GM12878 (cell line): ENCODE measurements at regions not wholly inside any gene's neighbourhood (a gene's known extent, or its start where the extent isn't known, plus 50 kb on each side); places are given as distances from the start of the nearest gene placed in this dataset.

ENCODE experiments used
- ATAC-seq: fragments of 200-7000 bp; cut with Tn5 transposase; 3 replicates; pipeline ENCODE4 v1.9.1; 2020; ENCODE audit warnings: mild to moderate bottlenecking, moderate library complexity
- BruUV-seq: library from RNA; stranded (reverse); fragments of 400-500 nt; replicated peaks from 2 replicates; lab custom pipeline; 2021; lab: Mats Ljungman, UMichigan
- CTCF ChIA-PET: fragments of 300-600 bp; sonication (Branson Sonifier 250); formaldehyde crosslinking; extraction: SDS; loops from one replicate; lab custom pipeline; 2021; ENCODE audit warnings: inconsistent platforms; lab: Yijun Ruan, JAX
- POLR2A ChIA-PET: fragments of 350-600 bp; formaldehyde crosslinking; extraction: SDS; loops from one replicate; lab custom pipeline; 2021; ENCODE audit warnings: inconsistent platforms; lab: Charles Lee
- RAD21 ChIA-PET: fragments of 300-600 bp; sonication (Branson Sonifier 250); formaldehyde crosslinking; loops from one replicate; lab custom pipeline; 2023; ENCODE audit warnings: antibody characterized with exemption; ENCODE audit not compliant: unreplicated experiment; lab: Charles Lee
- SMC1A ChIA-PET: fragments of 300-600 bp; sonication (Branson Sonifier 250); formaldehyde crosslinking; loops from one replicate; lab custom pipeline; 2023; ENCODE audit not compliant: unreplicated experiment, uncharacterized antibody; lab: Charles Lee
- DNase-seq: peaks from one replicate; pipeline ENCODE4 v3.0.0-alpha.2; 2011; ENCODE audit warnings: low read depth, low spot score
- FAIRE-seq: peaks from 3 replicates; lab custom pipeline; 2011; peaks lifted over from hg19 to GRCh38; lab: Jason Lieb, UNC
- H2AFZ ChIP-seq: 2 replicates; pipeline ENCODE4 v1.6.0; 2011; ENCODE audit warnings: low read depth, low read length, control low read depth; ENCODE audit not compliant: control insufficient read depth
- H3K27ac ChIP-seq: 2 replicates; pipeline ENCODE4 v1.5.1; 2011; ENCODE audit warnings: control low read depth; ENCODE audit not compliant: control insufficient read depth, insufficient read depth
- H3K27me3 ChIP-seq, 2 experiments: replicated peaks in 1 of 2; 2 replicates each; pipeline versions ENCODE4 v1.6.0 to v1.6.1; 2011; ENCODE audit warnings: low read length in 1 of 2; ENCODE audit not compliant: control insufficient read depth in 2 of 2, insufficient read depth in 2 of 2
- H3K36me3 ChIP-seq, 2 experiments: 2 replicates each; pipeline ENCODE4 v1.5.1; 2011; ENCODE audit warnings: low read length in 1 of 2; ENCODE audit not compliant: control insufficient read depth in 2 of 2, insufficient read depth in 2 of 2
- H3K4me1 ChIP-seq: 2 replicates; pipeline ENCODE4 v1.6.1; 2011; ENCODE audit warnings: mild to moderate bottlenecking, low read length, moderate library complexity, mixed read lengths; ENCODE audit not compliant: control insufficient read depth, insufficient read depth
- H3K4me2 ChIP-seq: 2 replicates; pipeline ENCODE4 v1.6.0; 2011; ENCODE audit warnings: control low read depth; ENCODE audit not compliant: control insufficient read depth, insufficient read depth
- H3K4me3 ChIP-seq: fragments of 200-600 bp; sonication (generic); 2 replicates; pipeline ENCODE4 v1.5.1; 2016
- H3K79me2 ChIP-seq: 2 replicates; pipeline ENCODE4 v1.6.0; 2011; ENCODE audit warnings: low read length; ENCODE audit not compliant: control insufficient read depth, insufficient read depth
- H3K9ac ChIP-seq: 2 replicates; pipeline ENCODE4 v1.8.0; 2011; ENCODE audit warnings: low read length, control low read depth, mixed read lengths; ENCODE audit not compliant: control insufficient read depth, insufficient read depth
- H3K9me3 ChIP-seq: replicated peaks from 3 replicates; pipeline ENCODE4 v1.5.1; 2011; ENCODE audit warnings: mild to moderate bottlenecking, low read length; ENCODE audit not compliant: control insufficient read depth, insufficient read depth
- H4K20me1 ChIP-seq: 2 replicates; pipeline ENCODE4 v1.6.0; 2011; ENCODE audit not compliant: control insufficient read depth, insufficient read depth
- BCL11A ChIP-seq: IDR thresholded peaks from 2 replicates; pipeline ENCODE4 v1.6.1; 2011; ENCODE audit warnings: low read depth, low read length
- ZNF687 ChIP-seq: fragments of 450-650 bp; IDR thresholded peaks from 2 replicates; pipeline ENCODE4 v1.6.1; 2017; ENCODE audit warnings: mild to moderate bottlenecking, moderate library complexity
- WGBS: methylation state at CpG from one replicate; pipeline ENCODE4 v1.1.6; 2016; ENCODE audit warnings: low lambda C conversion rate; ENCODE audit not compliant: insufficient replicate concordance, insufficient coverage; ENCODE audit errors: missing lambda C conversion rate; 5-methylcytosine and 5-hydroxymethylcytosine counted together
- in situ Hi-C: fragments of 300-500 bp; cut with MboI; formaldehyde crosslinking; loops from 9 replicates; pipeline ENCODE4 v1.14.3; 2018; ENCODE audit warnings: mixed read lengths
- intact Hi-C: fragments of 100-400 bp; cut with micrococcal nuclease; formaldehyde crosslinking; loops from one replicate; pipeline ENCODE4 v1.14.2; 2022; ENCODE audit not compliant: unreplicated experiment

- Histone ChIP-seq H3K4me2 (no peak overlapping the region), H4K20me1 (no peaks in the 10 kb centered on the region), H3K4me1 (no peaks in the 10 kb centered on the region), H3K27me3 (no peaks in the 10 kb centered on the region), H3K4me3 (no peak overlapping the region), H3K27ac (no peak overlapping the region), H3K9me3 (no peaks in the 10 kb centered on the region), H3K36me3 (no peaks in the 10 kb centered on the region), H3K79me2 (no peaks in the 10 kb centered on the region), H2AFZ (no peak overlapping the region), H3K9ac (no peak overlapping the region)
- POLR2A ChIA-PET = no interaction called here
- DNase-seq (no peak), FAIRE-seq (no peak), ATAC-seq (no peak)
- no peak for TF ChIP-seq ZNF687
- TF ChIP-seq BCL11A = no peak
- RAD21 ChIA-PET = no interaction called here
- CTCF ChIA-PET = no interaction called here
- no TSS peak for BruUV-seq
- 40% methylated on average over 10 of the region's 10 CpGs for WGBS
- SMC1A ChIA-PET = no interaction called here
- in situ Hi-C loops = no loop called here
- intact Hi-C loops = no loop called here
Measured at GRCh38 chr12:30016540-30017055, 232.9 kb upstream of the TMTC1 start.
